GM12892 (cell line): ENCODE measurements at regions not wholly inside any gene's neighbourhood (a gene's known extent, or its start where the extent isn't known, plus 50 kb on each side); places are given as distances from the start of the nearest gene placed in this dataset.

Source experiments
- POLR2A ChIP-seq: IDR thresholded peaks from 2 replicates; pipeline ENCODE4 v1.6.1; 2011; ENCODE audit warnings: low read depth, low read length, control low read depth
- POLR2AphosphoS5 ChIP-seq: IDR thresholded peaks from 2 replicates; pipeline ENCODE4 v1.6.1; 2011; ENCODE audit warnings: low read depth, low read length, control low read depth

- TF ChIP-seq POLR2A (no peak), POLR2AphosphoS5 (no peak)
Observed at GRCh38 chr22:26797910-26798309, 140.5 kb downstream of the MIAT start.
